Fibroblast of mammary gland (primary cell): ENCODE measurements at regions not wholly inside any gene's neighbourhood (a gene's known extent, or its start where the extent isn't known, plus 50 kb on each side); places are given as distances from the start of the nearest gene placed in this dataset.

Source experiments
- DNase-seq: peaks from one replicate; pipeline ENCODE4 v3.0.0-alpha.2; 2010; ENCODE audit warnings: low read depth
- H3K4me3 ChIP-seq: 2 replicates; pipeline ENCODE4 v1.5.1; 2011; ENCODE audit warnings: low read depth, mild to moderate bottlenecking, low read length, moderate library complexity; ENCODE audit not compliant: control insufficient read depth
- TF ChIP-seq, protein P1 (sequence below): conservative IDR thresholded peaks from 2 replicates; pipeline ENCODE4 v1.5.1; 2011; ENCODE audit warnings: low read depth, low read length, inconsistent platforms; ENCODE audit not compliant: control insufficient read depth, insufficient read depth

DNA sequence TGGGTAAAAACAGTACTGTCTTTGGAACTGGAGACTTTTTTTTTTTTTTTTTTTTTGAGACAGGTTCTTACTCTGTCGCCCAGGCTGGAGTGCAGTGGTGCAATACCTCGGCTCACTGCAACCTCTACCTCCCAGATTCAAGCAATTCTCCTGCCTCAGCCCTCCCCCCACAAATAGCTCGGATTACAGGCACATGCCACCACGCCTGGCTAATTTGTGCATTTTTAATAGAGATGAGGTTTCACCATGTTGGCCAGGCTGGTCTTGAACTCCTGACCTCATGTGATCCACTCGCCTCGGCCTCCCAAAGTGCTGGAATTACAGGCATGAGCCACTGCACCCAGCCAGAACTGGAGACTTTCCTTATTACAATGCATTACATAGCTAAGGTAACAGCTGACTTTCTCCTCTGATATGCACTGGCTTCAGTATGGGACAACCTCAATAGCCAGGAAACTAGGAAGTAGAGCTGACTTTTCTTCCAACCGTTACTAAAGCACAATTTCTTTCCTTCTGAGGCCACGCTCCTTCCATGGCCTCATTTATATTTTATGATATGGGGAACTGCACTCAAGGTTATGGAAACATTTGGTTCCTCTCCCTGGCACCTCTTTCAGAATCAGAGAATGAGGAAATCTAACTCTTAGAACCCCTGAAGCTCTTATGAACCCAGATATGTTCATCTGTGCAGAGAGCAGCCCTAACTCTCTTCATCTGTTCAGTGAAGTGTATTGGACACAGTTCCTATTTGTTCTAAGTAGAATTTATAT is 53.5 kb upstream of the FAM9B start:
- TF ChIP-seq, protein P1, sequence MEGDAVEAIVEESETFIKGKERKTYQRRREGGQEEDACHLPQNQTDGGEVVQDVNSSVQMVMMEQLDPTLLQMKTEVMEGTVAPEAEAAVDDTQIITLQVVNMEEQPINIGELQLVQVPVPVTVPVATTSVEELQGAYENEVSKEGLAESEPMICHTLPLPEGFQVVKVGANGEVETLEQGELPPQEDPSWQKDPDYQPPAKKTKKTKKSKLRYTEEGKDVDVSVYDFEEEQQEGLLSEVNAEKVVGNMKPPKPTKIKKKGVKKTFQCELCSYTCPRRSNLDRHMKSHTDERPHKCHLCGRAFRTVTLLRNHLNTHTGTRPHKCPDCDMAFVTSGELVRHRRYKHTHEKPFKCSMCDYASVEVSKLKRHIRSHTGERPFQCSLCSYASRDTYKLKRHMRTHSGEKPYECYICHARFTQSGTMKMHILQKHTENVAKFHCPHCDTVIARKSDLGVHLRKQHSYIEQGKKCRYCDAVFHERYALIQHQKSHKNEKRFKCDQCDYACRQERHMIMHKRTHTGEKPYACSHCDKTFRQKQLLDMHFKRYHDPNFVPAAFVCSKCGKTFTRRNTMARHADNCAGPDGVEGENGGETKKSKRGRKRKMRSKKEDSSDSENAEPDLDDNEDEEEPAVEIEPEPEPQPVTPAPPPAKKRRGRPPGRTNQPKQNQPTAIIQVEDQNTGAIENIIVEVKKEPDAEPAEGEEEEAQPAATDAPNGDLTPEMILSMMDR, result no peak
- no peak for DNase-seq

DNA sequence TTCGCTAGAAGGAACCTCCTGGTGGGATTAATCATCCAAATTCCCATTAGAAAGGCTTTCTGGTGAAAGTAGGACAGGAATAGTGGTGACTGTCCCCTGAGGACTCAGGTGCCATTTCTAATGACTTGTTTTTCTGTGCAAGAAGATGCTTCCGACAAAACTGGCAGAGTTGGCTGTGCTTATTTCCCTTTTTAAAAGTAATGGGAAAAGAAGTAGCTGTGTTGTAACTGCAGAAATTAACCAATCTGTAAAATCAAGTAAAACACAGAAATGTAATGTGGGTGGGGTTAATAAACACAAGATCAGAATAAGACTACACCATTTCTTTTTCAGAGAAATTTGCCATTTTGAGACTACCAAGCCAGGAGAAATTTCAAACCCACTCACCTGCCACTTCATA is 55.0 kb upstream of the FAM9B start:
- no peak overlapping the region for H3K4me3 ChIP-seq
- no peak for DNase-seq
- TF ChIP-seq, protein P1, result no peak

More for the DNA sequence above, 53.5 kb upstream of the FAM9B start:
- no peak overlapping the region for H3K4me3 ChIP-seq

DNA sequence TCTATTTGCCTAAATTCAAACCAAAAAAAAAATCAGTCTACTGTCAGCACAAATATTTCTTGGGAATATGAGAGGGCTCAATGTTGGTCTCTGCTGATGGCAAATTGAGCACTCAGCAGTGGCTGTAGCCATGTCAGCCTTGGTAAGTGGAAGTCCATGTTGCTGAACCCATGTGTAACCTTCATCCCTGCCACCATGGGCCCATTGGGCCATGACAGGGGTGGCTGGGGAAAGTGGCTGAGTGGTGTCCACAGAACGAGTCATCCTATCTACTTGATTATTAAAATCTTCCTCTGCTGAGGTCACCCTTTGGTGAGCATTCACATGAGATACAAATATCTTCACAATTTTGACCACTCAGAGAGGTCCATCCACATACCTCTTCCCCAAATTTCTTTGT is 56.8 kb upstream of the FAM9B start:
- TF ChIP-seq, protein P1, result no peak
- no peak for DNase-seq
- no peak overlapping the region for H3K4me3 ChIP-seq

DNA sequence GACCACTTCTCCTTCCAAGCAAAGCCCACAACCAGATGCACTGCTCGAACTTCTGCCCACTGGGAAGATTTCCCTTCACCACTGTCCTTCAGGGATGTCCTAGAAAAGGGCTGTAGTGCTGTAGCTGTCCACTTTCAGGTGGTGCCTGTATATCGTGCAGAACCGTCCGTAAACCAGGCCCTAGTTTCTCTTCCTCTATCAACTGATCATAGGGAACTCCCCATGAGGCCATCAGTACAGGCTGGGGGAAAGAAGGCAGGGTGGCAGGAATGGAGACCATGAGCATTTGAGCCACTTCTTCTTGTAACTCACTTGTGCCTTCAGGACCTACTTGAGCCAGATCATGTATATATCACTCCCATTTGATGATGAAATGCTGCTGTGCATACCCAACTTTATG is 57.3 kb upstream of the FAM9B start:
- TF ChIP-seq, protein P1, result no peak

DNA sequence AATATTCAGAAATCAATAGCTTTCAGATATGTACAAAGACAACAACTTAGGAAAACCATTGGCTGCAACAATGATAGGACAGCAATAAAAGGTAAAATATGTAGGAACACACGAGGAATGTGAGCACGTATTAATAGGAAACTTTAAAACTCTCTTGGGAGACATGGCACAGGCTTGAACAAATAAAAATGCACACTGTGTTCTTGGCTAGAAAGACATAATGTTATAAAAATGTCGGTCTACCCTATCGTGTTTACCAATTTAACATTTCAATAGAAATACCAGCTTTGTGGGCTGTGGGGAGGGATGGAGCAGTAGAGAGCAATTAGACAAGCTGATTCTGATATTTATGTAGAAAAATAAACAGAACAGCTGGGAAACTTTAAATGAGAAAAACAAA is 69.0 kb upstream of the FAM9B start:
- H3K4me3 ChIP-seq, result no peak overlapping the region
- TF ChIP-seq, protein P1, result no peak
- DNase-seq, result no peak

More for the DNA sequence above, 57.3 kb upstream of the FAM9B start:
- H3K4me3 ChIP-seq, result no peak overlapping the region
- DNase-seq, result no peak

DNA sequence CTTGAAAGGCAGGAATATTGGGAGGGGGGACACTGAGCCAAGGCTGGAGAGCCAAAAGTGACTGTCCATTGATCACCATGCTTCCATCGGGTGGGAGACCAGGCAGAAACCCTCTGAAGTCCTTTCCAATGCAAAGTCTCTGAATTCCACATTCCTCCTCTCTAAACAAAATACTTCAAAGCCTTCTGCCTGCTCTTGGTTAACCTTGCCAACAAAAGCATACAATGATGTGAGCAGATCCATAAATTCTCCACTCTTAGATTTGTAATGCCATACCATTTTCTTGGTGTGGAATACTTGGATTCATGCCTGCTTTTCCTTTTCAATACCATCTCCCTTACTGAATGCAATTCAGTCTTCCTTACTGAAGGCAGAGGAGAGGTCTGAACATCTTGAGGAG is 74.1 kb upstream of the FAM9B start:
- TF ChIP-seq, protein P1, result no peak
- H3K4me3 ChIP-seq, result no peak overlapping the region
- DNase-seq, result no peak
